IMR-90 (cell line): ENCODE measurements at regions not wholly inside any gene's neighbourhood (a gene's known extent, or its start where the extent isn't known, plus 50 kb on each side); places are given as distances from the start of the nearest gene placed in this dataset.
A peak's percentile ranks its signal among the peaks of the same experiment; 100 is the strongest.

Experiments
- ATAC-seq: fragments of 200-7000 bp; cut with Tn5 transposase; 2 replicates; pipeline ENCODE4 v1.9.1; 2020; ENCODE audit warnings: low read depth, mild to moderate bottlenecking, moderate library complexity
- BruUV-seq: library from RNA; stranded (reverse); fragments of 400-500 nt; replicated peaks from 2 replicates; lab custom pipeline; 2021; lab: Mats Ljungman, UMichigan
- CTCF ChIA-PET: fragments of 300-600 bp; formaldehyde crosslinking; extraction: SDS; loops from one replicate; lab custom pipeline; 2021; ENCODE audit warnings: antibody characterized with exemption; lab: Yijun Ruan, JAX
- POLR2A ChIA-PET: fragments of 300-600 bp; sonication (Branson Sonifier 250); formaldehyde crosslinking; loops from one replicate; lab custom pipeline; 2022; ENCODE audit warnings: antibody characterized with exemption; ENCODE audit not compliant: unreplicated experiment; lab: Charles Lee
- DNase-seq: peaks from one replicate; pipeline ENCODE4 v3.0.0; 2013
- H2AFZ ChIP-seq: replicated peaks from 2 replicates; pipeline ENCODE3; 2013; ENCODE audit warnings: low read length, mild to moderate bottlenecking; ENCODE audit not compliant: poor library complexity
- H2AK5ac ChIP-seq: 2 replicates; pipeline ENCODE4 v1.6.1; 2013; ENCODE audit warnings: low read depth, low read length, inconsistent platforms
- H2AK9ac ChIP-seq: replicated peaks from 2 replicates; pipeline ENCODE3; 2013; ENCODE audit warnings: mild to moderate bottlenecking, low read depth, low read length, moderate library complexity; ENCODE audit not compliant: poor library complexity
- H2BK120ac ChIP-seq: 2 replicates; pipeline ENCODE4 v1.6.1; 2013; ENCODE audit warnings: low read depth, low read length, inconsistent platforms
- H2BK15ac ChIP-seq: 3 replicates; pipeline ENCODE4 v1.6.1; 2013; ENCODE audit warnings: low read depth, low read length, inconsistent platforms
- H2BK20ac ChIP-seq: 2 replicates; pipeline ENCODE4 v1.6.1; 2013; ENCODE audit warnings: low read depth, mild to moderate bottlenecking, inconsistent platforms, low read length, moderate library complexity
- H2BK5ac ChIP-seq: 2 replicates; pipeline ENCODE4 v1.6.1; 2013; ENCODE audit warnings: mild to moderate bottlenecking, low read depth, low read length, inconsistent platforms; ENCODE audit not compliant: poor library complexity, severe bottlenecking
- H3K14ac ChIP-seq: replicated peaks from 2 replicates; pipeline ENCODE4 v1.6.1; 2013; ENCODE audit warnings: low read depth, low read length, inconsistent platforms
- H3K18ac ChIP-seq: 2 replicates; pipeline ENCODE4 v1.6.1; 2013; ENCODE audit warnings: low read depth, low read length, control low read depth
- H3K23ac ChIP-seq: 2 replicates; pipeline ENCODE4 v1.6.1; 2013; ENCODE audit warnings: low read depth, low read length, inconsistent platforms
- H3K27ac ChIP-seq: 2 replicates; pipeline ENCODE4 v1.5.1; 2013; ENCODE audit warnings: mild to moderate bottlenecking, control low read depth, low read length; ENCODE audit not compliant: insufficient read depth
- H3K27me3 ChIP-seq: 2 replicates; pipeline ENCODE4 v1.6.1; 2013; ENCODE audit warnings: low read length; ENCODE audit not compliant: control insufficient read depth, insufficient read depth
- H3K36me3 ChIP-seq: 2 replicates; pipeline ENCODE4 v1.6.1; 2013; ENCODE audit warnings: low read length, mixed read lengths; ENCODE audit not compliant: control insufficient read depth, insufficient read depth
- H3K4ac ChIP-seq: 2 replicates; pipeline ENCODE4 v1.6.1; 2013; ENCODE audit warnings: low read depth, low read length, inconsistent platforms
- H3K4me1 ChIP-seq: 2 replicates; pipeline ENCODE4 v1.6.1; 2013; ENCODE audit warnings: low read length, mixed read lengths; ENCODE audit not compliant: control insufficient read depth, insufficient read depth
- H3K4me2 ChIP-seq: 2 replicates; pipeline ENCODE4 v1.6.1; 2013; ENCODE audit warnings: low read depth, mild to moderate bottlenecking, control low read depth, low read length, moderate library complexity
- H3K4me3 ChIP-seq: 2 replicates; pipeline ENCODE4 v1.5.1; 2013; ENCODE audit warnings: low read depth, mild to moderate bottlenecking, control low read depth, low read length, moderate library complexity; ENCODE audit not compliant: insufficient read depth
- H3K56ac ChIP-seq: 2 replicates; pipeline ENCODE4 v1.6.1; 2013; ENCODE audit warnings: low read length, inconsistent platforms; ENCODE audit not compliant: insufficient read depth; ENCODE audit errors: extremely low read depth
- H3K79me1 ChIP-seq, 2 experiments: 2 replicates each; pipeline ENCODE4 v1.6.1; 2013; ENCODE audit warnings: low read length in 2 of 2, inconsistent platforms in 1 of 2, low read depth in 1 of 2
- H3K9ac ChIP-seq: 2 replicates; pipeline ENCODE4 v1.6.1; 2013; ENCODE audit warnings: low read depth, low read length, control low read depth
- H3K9me1 ChIP-seq: 2 replicates; pipeline ENCODE4 v1.6.1; 2013; ENCODE audit warnings: low read length, inconsistent platforms; ENCODE audit not compliant: insufficient read depth
- H3K9me3 ChIP-seq: 2 replicates; pipeline ENCODE4 v1.6.1; 2013; ENCODE audit warnings: low read length; ENCODE audit not compliant: control insufficient read depth, insufficient read depth
- H4K20me1 ChIP-seq: 2 replicates; pipeline ENCODE4 v1.6.1; 2013; ENCODE audit warnings: low read length, inconsistent platforms; ENCODE audit not compliant: insufficient read depth
- H4K5ac ChIP-seq: 2 replicates; pipeline ENCODE4 v1.6.1; 2013; ENCODE audit warnings: mild to moderate bottlenecking, low read depth, low read length, control low read depth
- H4K8ac ChIP-seq, 2 experiments: 2 replicates each; pipeline ENCODE4 v1.6.1; 2013; ENCODE audit warnings: low read depth in 2 of 2, low read length in 2 of 2, control low read depth in 1 of 2, inconsistent platforms in 1 of 2
- H4K91ac ChIP-seq: 2 replicates; pipeline ENCODE4 v1.6.1; 2013; ENCODE audit warnings: low read depth, low read length, inconsistent platforms; ENCODE audit not compliant: insufficient read depth
- CHD1 ChIP-seq: IDR thresholded peaks from 2 replicates; pipeline ENCODE4 v1.6.1; 2012; ENCODE audit warnings: low read depth, low read length, improper control_type of control experiment
- CTCF ChIP-seq: conservative IDR thresholded peaks from 2 replicates; pipeline ENCODE4 v1.5.1; 2012; ENCODE audit warnings: mild to moderate bottlenecking, low read depth, low read length, improper control_type of control experiment
- MXI1 ChIP-seq: IDR thresholded peaks from 2 replicates; pipeline ENCODE4 v1.6.1; 2012; ENCODE audit warnings: low read depth, mild to moderate bottlenecking, low read length, moderate library complexity, borderline replicate concordance
- POLR2A ChIP-seq: IDR thresholded peaks from 2 replicates; pipeline ENCODE4 v1.6.1; 2012; ENCODE audit warnings: mild to moderate bottlenecking, low read depth, low read length
- RAD21 ChIP-seq: IDR thresholded peaks from 2 replicates; pipeline ENCODE4 v1.6.1; 2012; ENCODE audit warnings: low read length, improper control_type of control experiment
- USF2 ChIP-seq: fragments of 150-350 bp; IDR thresholded peaks from 2 replicates; pipeline ENCODE4 v1.6.1; 2017; ENCODE audit warnings: mild to moderate bottlenecking, antibody characterized with exemption, low read length, low read depth
- WGBS, 2 experiments: methylation state at CpG; one replicate each; pipeline versions ENCODE4 v1.1.5 to v1.1.7; 2013; ENCODE audit warnings: missing lambda C conversion rate in 2 of 2; ENCODE audit not compliant: insufficient read length in 1 of 2; ENCODE audit errors: extremely low coverage in 2 of 2; 5-methylcytosine and 5-hydroxymethylcytosine counted together
- dilution Hi-C: fragments of 300-500 bp; cut with HindIII; formaldehyde crosslinking; loops from one replicate; pipeline ENCODE4 v1.14.3; 2018; ENCODE audit warnings: low sequenced_read_pairs; ENCODE audit not compliant: unreplicated experiment
- in situ Hi-C: fragments of 300-500 bp; cut with MboI; formaldehyde crosslinking; loops from 3 replicates; pipeline ENCODE4 v1.14.3; 2019; ENCODE audit warnings: low sequenced_read_pairs, inconsistent platforms, mixed read lengths
- intact Hi-C: fragments of 100-400 bp; cut with micrococcal nuclease; formaldehyde crosslinking; loops from 2 replicates; pipeline ENCODE4 v1.10.0; 2022

GRCh38 chr2:219713110-219713509, 85.7 kb downstream of the SLC4A3 start:
- no peak overlapping the region for H2AK5ac ChIP-seq
- H2BK120ac ChIP-seq, result no peak overlapping the region
- no peak overlapping the region for H3K4me3 ChIP-seq
- H3K27ac ChIP-seq, result no peak overlapping the region
- no peaks in the 10 kb centered on the region for H3K79me1 ChIP-seq
- H3K56ac ChIP-seq, result no peak overlapping the region
- no peak overlapping the region for H4K91ac ChIP-seq
- ChIA-PET POLR2A (no interaction called here), CTCF (no interaction called here)
- peak; percentile 52 for DNase-seq
- H3K14ac ChIP-seq, result no peak overlapping the region
- H3K4me2 ChIP-seq, result no peak overlapping the region
- in situ Hi-C loops (no loop called here), intact Hi-C loops (no loop called here), dilution Hi-C loops (no loop called here)
- no peaks in the 10 kb centered on the region; the same call in 1 of the 2 replicates for H4K20me1 ChIP-seq
- H2AFZ ChIP-seq, result peak overlapping the region; percentile 63
- no peak overlapping the region for H2BK15ac ChIP-seq
- no peaks in the 10 kb centered on the region for H3K36me3 ChIP-seq
- peak overlapping the region in 1 of 2 experiments; percentile 79; a peak in 1 of 4 replicates for H4K8ac ChIP-seq
- no peak overlapping the region for H3K4ac ChIP-seq
- no peak overlapping the region for H3K23ac ChIP-seq
- BruUV-seq, result no TSS peak
- no peaks in the 10 kb centered on the region for H3K9me1 ChIP-seq
- H3K27me3 ChIP-seq, result peaks cover 6% of the 10 kb centered on the region
- H2BK5ac ChIP-seq, result no peak overlapping the region
- no peak overlapping the region for H3K9ac ChIP-seq
- no peak overlapping the region for H3K18ac ChIP-seq
- TF ChIP-seq CHD1, result no peak
- TF ChIP-seq CTCF, result no peak
- TF ChIP-seq POLR2A, result no peak
- TF ChIP-seq USF2, result peak; percentile 91
- TF ChIP-seq RAD21, result no peak
- TF ChIP-seq MXI1, result no peak
- no peak overlapping the region for H2AK9ac ChIP-seq
- H4K5ac ChIP-seq, result no peak overlapping the region
- no CpG with 5 or more reads among the region's 1 CpG for WGBS, 2 experiments
- peak; percentile 64 for ATAC-seq
- peaks cover 1% of the 10 kb centered on the region; the same call in 1 of the 2 replicates for H3K4me1 ChIP-seq
- peaks cover 4% of the 10 kb centered on the region for H3K9me3 ChIP-seq
- no peak overlapping the region for H2BK20ac ChIP-seq
